Omental fat pad (tissue), 3 donors: ENCODE measurements at regions not wholly inside any gene's neighbourhood (a gene's known extent, or its start where the extent isn't known, plus 50 kb on each side); places are given as distances from the start of the nearest gene placed in this dataset.

Experiments used
- ATAC-seq: fragments of 150-250 bp; one replicate; pipeline ENCODE4 v1.9.1; 2016; ENCODE audit warnings: mild to moderate bottlenecking, moderate library complexity; ENCODE audit not compliant: low FRiP score
- DNase-seq: peaks from one replicate; pipeline ENCODE4 v3.0.0-alpha.2; 2019; ENCODE audit warnings: low spot score
- CTCF ChIP-seq, 3 donors: fragments of 450-650 bp; IDR thresholded peaks; one replicate each; pipeline ENCODE4 v1.5.1; 2016 to 2017; ENCODE audit warnings: antibody characterized with exemption in 3 of 3, mild to moderate bottlenecking in 3 of 3, moderate library complexity in 2 of 3

DNA sequence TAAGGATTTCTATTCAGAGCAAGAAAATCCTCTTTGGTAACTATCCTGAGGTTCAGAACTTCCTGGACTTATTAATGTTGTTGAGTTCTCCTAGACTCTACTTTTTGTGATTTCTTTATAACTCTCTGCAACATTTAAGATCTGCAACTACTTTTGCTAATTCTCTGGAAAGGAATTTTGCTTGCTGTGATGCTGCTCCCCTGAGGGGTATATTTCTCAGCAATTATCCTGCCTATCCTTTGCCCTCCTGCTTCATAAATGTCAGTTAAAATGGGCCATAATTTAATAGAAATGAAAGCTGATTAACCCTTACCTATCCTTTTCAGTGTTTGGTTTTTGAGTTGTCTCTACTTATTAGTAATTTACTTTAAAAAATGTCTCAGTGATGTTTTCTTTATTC, 377.3 kb upstream of the LRRC3B start:
- ATAC-seq (no peak), DNase-seq (no peak)
- TF ChIP-seq CTCF (IDR thresholded peaks at IDR 0.05): no peak

DNA sequence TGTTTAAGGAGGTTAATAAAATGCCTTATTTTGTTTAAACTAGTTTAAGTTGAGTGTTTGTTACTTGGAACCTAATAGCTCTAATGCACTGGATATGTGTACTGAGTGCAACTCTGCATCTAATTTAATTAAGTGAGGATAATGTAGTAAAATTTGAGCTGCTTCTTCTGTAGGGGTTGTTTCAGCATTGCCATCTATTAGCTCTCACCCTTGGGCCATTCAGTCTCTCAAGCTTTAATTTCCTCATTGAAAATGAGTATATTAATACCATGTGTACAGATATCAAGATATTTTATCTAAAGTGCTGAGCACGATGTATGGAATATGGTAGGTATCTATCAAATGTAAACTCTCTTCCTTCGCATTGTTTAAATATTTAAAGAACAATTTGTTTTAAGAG, 375.7 kb upstream of the LRRC3B start:
- no peak for TF ChIP-seq CTCF (IDR thresholded peaks at IDR 0.05)
- ATAC-seq (no peak), DNase-seq (no peak)

GRCh38 chr3:26247712-26248111, 374.9 kb upstream of the LRRC3B start:
- TF ChIP-seq CTCF (IDR thresholded peaks at IDR 0.05): no peak
- ATAC-seq (peak; percentile 81), DNase-seq (no peak)

DNA sequence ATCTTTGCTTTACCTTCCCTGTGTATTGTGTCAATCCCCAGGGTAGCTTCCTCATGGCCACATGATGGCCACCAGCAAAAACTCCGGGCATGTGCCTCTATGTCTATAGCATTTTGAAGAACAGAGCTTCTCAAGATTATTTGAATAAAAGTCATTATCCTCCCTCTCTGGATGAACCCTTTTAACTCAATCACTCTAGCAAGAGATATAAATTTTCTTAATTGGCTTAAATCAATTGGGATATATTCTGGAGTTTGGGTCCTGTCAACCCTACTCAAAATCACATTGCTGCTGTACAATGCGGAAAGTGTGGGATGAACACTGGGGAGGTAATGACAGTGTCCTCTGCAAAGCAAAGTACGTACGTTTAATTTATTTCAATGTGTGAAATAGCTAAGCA, 370.6 kb upstream of the LRRC3B start:
- DNase-seq (no peak), ATAC-seq (no peak)
- no peak for TF ChIP-seq CTCF (IDR thresholded peaks at IDR 0.05)

GRCh38 chr3:26256224-26256623, 366.3 kb upstream of the LRRC3B start:
- ATAC-seq (no peak), DNase-seq (no peak)
- TF ChIP-seq CTCF (IDR thresholded peaks at IDR 0.05): no peak

- TF ChIP-seq CTCF (IDR thresholded peaks at IDR 0.05): no peak
- ATAC-seq (no peak), DNase-seq (no peak)
Observed at GRCh38 chr3:26259176-26259575, 363.4 kb upstream of the LRRC3B start.

DNA sequence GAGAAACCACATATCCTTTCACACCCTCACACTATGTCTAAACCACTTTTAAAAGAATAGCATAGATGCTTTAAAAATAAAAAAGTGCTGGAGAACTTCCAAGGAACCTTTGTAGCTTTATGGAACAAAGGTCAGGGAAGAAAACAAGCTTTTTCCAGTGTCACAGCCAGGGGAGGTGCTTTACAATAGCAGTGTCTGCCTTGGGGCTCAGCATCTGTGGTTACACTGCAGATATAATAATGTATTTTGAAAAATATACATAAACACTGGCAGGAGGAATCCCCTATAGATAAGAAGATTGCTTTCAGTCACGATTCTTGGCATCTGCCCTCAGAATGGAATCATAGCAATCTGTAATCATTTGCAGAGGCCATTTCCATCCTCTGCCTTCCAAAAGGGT, 362.4 kb upstream of the LRRC3B start:
- ATAC-seq (no peak), DNase-seq (no peak)
- no peak for TF ChIP-seq CTCF (IDR thresholded peaks at IDR 0.05)
